ENCODE measurements at regions not wholly inside any gene's neighbourhood (a gene's known extent, or its start where the extent isn't known, plus 50 kb on each side); places are given as distances from the start of the nearest gene placed in this dataset.

- DNase-seq: no peak
- no peaks in the 10 kb centered on the region for H3K27me3 ChIP-seq (ENCODE audit: control insufficient read depth, insufficient read depth, low read length)
- no peaks in the 10 kb centered on the region for H3K36me3 ChIP-seq (replicated peaks; ENCODE audit: control insufficient read depth, insufficient read depth, low read length)
- H3K4me3 ChIP-seq (ENCODE audit: insufficient read depth, low read depth, low read length): no peak overlapping the region
Observed at GRCh38 chr6:93105017-93105416, 314.3 kb downstream of the EPHA7 start.

DNA sequence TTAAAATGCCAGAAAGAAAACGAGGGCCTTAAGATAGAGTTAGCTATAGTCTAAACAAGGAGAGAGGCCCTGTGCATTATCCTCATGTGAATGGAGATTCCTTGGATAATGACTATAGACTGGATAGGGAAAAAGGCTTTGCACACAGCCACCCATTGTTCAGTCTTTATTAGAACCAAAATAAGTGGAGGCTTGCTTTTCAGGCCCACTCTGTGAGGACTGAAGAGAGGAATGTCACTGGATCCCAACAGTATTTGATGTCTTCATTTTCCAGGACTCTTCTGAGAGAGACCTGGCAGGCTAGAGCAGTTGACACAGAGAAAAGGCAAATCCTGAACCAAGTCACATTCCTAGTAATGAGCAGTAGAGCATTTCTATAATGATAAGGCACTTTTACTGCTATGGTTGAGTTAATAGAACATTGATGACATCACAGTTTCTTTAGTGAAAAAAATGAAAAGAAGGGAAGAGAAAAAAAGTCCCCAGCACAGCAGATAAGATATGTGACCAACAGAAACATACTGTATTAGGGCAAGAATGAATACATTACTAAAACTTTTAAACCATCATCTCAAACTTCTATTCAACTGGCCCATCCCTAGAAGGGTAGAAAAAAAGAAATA, 315.1 kb downstream of the EPHA7 start:
- Histone ChIP-seq H3K4me3 (ENCODE audit: insufficient read depth, low read depth, low read length) (no peak overlapping the region), H3K36me3 (replicated peaks; ENCODE audit: control insufficient read depth, insufficient read depth, low read length) (no peaks in the 10 kb centered on the region), H3K27me3 (ENCODE audit: control insufficient read depth, insufficient read depth, low read length) (no peaks in the 10 kb centered on the region)
- DNase-seq: no peak

GRCh38 chr6:93088621-93089501, 330.5 kb downstream of the EPHA7 start:
- Histone ChIP-seq H3K27me3 (ENCODE audit: control insufficient read depth, insufficient read depth, low read length) (no peaks in the 10 kb centered on the region), H3K4me3 (ENCODE audit: insufficient read depth, low read depth, low read length) (no peak overlapping the region), H3K36me3 (replicated peaks; ENCODE audit: control insufficient read depth, insufficient read depth, low read length) (no peaks in the 10 kb centered on the region)
- no peak for DNase-seq

GRCh38 chr6:93087606-93088005, 331.8 kb downstream of the EPHA7 start:
- Histone ChIP-seq H3K36me3 (replicated peaks; ENCODE audit: control insufficient read depth, insufficient read depth, low read length) (no peaks in the 10 kb centered on the region), H3K27me3 (ENCODE audit: control insufficient read depth, insufficient read depth, low read length) (no peaks in the 10 kb centered on the region), H3K4me3 (ENCODE audit: insufficient read depth, low read depth, low read length) (no peak overlapping the region)
- no peak for DNase-seq

- no peak for DNase-seq
- H3K27me3 ChIP-seq (ENCODE audit: control insufficient read depth, insufficient read depth, low read length): no peaks in the 10 kb centered on the region
- H3K36me3 ChIP-seq (replicated peaks; ENCODE audit: control insufficient read depth, insufficient read depth, low read length): no peaks in the 10 kb centered on the region
- no peak overlapping the region for H3K4me3 ChIP-seq (ENCODE audit: insufficient read depth, low read depth, low read length)
Observed at GRCh38 chr6:93086351-93086750, 333.0 kb downstream of the EPHA7 start.

DNA sequence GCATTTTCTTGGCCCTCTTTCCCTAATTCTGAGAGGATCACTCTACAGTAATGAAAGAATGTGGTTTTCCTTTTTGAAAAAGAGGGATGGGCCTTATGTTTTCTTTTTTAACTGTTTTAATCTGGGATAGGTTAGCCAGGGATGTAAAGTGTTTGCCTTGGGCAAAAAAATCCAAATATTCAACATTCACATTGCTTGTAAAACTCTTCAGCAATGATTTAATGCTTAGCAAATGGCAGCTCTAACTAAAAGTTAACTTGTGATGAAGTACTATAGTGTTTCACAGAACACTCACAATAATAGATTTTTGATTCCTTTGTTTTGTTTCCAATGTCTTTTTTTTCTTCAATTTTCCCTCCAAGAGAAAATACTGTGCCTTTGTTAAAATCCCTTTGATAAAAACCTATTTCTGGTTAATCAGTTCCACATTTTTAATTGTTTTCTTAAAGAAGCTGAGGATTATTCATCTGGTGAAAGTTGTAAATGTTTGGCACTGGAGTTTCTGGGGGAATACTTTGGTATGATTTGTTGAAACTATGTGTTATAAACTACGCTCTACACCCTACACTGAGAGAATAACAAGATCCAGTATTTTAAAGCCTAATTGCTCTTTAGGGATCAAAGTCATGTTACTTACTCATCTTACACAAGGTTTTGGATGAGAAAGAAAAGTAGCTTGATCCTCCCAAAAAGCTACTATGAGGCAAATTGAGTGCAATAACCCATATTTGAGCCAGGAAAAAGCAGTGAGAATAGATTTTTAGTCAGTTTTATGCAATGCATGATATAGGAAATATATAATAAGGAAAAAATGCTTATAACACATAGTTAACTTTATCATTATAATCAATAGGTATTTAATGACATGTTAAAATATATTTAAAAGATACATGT, 335.8 kb downstream of the EPHA7 start:
- Histone ChIP-seq H3K4me3 (ENCODE audit: insufficient read depth, low read depth, low read length) (no peak overlapping the region), H3K36me3 (replicated peaks; ENCODE audit: control insufficient read depth, insufficient read depth, low read length) (no peaks in the 10 kb centered on the region), H3K27me3 (ENCODE audit: control insufficient read depth, insufficient read depth, low read length) (peaks cover 6% of the 10 kb centered on the region)
- DNase-seq: no peak

DNA sequence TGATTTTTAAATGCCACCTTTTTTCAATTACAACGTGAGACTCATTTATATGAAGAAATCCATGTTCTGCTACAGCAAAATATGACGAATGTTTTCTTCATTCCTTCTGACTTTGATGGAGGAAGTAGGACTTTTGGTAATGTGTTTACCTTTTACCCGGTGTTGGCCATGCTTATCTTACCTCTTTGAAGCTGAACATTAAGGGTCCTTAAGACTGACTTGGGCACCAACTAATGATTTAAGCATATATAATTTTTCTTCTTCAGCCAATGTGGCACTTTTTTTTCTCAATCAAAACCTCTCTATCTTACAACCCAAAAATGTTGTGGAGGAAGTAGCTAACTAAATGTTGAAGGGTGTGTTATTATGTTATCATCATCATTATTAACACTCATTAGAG, 337.5 kb downstream of the EPHA7 start:
- Histone ChIP-seq H3K4me3 (ENCODE audit: insufficient read depth, low read depth, low read length) (no peak overlapping the region), H3K36me3 (replicated peaks; ENCODE audit: control insufficient read depth, insufficient read depth, low read length) (no peaks in the 10 kb centered on the region), H3K27me3 (ENCODE audit: control insufficient read depth, insufficient read depth, low read length) (peaks cover 6% of the 10 kb centered on the region)
- no peak for DNase-seq

DNA sequence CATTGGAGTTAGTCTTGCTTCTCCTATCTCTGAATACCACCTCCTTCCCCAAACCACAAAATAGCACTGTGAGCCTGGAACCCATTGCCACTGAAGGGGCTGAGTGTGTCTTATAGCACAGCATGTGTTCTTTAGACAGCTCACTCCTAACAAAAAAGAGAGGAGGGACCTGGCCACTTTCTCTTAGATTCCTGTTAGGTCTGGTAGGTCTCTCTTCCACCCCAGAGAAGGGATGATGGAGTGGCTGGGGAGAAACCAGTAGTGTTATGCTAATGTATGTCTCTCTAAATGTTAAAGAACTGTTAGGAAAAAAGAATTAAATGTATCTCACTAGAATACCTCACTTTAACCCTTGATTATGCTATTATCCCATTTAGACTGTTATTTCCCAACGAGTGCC, 340.3 kb downstream of the EPHA7 start:
- Histone ChIP-seq H3K36me3 (replicated peaks; ENCODE audit: control insufficient read depth, insufficient read depth, low read length) (no peaks in the 10 kb centered on the region), H3K27me3 (ENCODE audit: control insufficient read depth, insufficient read depth, low read length) (peaks cover 6% of the 10 kb centered on the region), H3K4me3 (ENCODE audit: insufficient read depth, low read depth, low read length) (no peak overlapping the region)
- peak; percentile 7 for DNase-seq

GRCh38 chr6:93073811-93074210, 345.5 kb downstream of the EPHA7 start:
- no peaks in the 10 kb centered on the region for H3K36me3 ChIP-seq (replicated peaks; ENCODE audit: control insufficient read depth, insufficient read depth, low read length)
- H3K27me3 ChIP-seq (ENCODE audit: control insufficient read depth, insufficient read depth, low read length): no peaks in the 10 kb centered on the region
- H3K4me3 ChIP-seq (ENCODE audit: insufficient read depth, low read depth, low read length): no peak overlapping the region
- DNase-seq: no peak

- Histone ChIP-seq H3K36me3 (replicated peaks; ENCODE audit: control insufficient read depth, insufficient read depth, low read length) (no peaks in the 10 kb centered on the region), H3K27me3 (ENCODE audit: control insufficient read depth, insufficient read depth, low read length) (no peaks in the 10 kb centered on the region), H3K4me3 (ENCODE audit: insufficient read depth, low read depth, low read length) (no peak overlapping the region)
- DNase-seq: no peak
Observed at GRCh38 chr6:93069856-93070255, 349.5 kb downstream of the EPHA7 start.

- no peak overlapping the region for H3K4me3 ChIP-seq (ENCODE audit: insufficient read depth, low read depth, low read length)
- no peak for DNase-seq
- no peaks in the 10 kb centered on the region for H3K36me3 ChIP-seq (replicated peaks; ENCODE audit: control insufficient read depth, insufficient read depth, low read length)
- H3K27me3 ChIP-seq (ENCODE audit: control insufficient read depth, insufficient read depth, low read length): no peaks in the 10 kb centered on the region
Observed at GRCh38 chr6:93059911-93060310, 359.4 kb downstream of the EPHA7 start.

DNA sequence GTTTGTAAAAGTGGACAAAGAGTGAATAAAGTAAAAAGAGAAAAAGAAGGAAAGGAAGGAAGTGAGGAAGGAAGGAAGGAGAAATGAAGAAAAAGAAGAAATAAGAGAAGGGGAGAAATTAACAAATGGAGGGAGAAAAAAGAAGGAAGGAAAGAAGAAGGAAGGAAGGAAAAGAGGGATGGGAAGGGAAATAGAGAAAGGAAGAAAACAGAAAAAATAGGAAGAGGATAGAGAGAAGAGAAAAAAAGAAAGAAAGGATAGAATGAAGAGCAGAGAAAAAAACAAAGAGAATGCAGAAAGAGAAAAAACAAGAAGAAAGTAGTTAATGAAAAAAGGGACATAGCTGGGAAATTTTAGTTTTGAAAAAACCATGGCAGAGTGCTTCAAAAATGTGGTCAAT, 361.8 kb downstream of the EPHA7 start:
- Histone ChIP-seq H3K27me3 (ENCODE audit: control insufficient read depth, insufficient read depth, low read length) (no peaks in the 10 kb centered on the region), H3K36me3 (replicated peaks; ENCODE audit: control insufficient read depth, insufficient read depth, low read length) (no peaks in the 10 kb centered on the region), H3K4me3 (ENCODE audit: insufficient read depth, low read depth, low read length) (no peak overlapping the region)
- no peak for DNase-seq

DNA sequence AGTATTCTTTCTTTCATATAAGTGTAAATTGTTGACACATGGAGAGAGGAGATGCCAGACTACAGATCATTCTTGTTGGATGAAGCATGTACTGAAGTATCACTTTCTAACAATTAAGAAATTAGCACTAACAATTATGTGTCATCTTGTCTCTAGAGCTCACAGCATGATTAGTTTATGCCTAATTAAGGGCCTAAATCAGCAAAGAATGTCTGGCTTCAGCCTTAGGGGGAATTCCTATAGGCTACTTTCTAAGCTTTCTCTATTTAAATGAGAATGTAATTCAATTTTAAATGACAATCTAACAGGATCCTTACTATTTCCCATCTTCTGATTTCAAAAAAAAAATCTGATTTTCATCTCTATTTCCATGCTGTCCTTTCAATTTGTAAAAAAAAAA, 371.0 kb downstream of the EPHA7 start:
- Histone ChIP-seq H3K4me3 (ENCODE audit: insufficient read depth, low read depth, low read length) (no peak overlapping the region), H3K27me3 (ENCODE audit: control insufficient read depth, insufficient read depth, low read length) (no peaks in the 10 kb centered on the region), H3K36me3 (replicated peaks; ENCODE audit: control insufficient read depth, insufficient read depth, low read length) (no peaks in the 10 kb centered on the region)
- DNase-seq: peak; percentile 4

DNA sequence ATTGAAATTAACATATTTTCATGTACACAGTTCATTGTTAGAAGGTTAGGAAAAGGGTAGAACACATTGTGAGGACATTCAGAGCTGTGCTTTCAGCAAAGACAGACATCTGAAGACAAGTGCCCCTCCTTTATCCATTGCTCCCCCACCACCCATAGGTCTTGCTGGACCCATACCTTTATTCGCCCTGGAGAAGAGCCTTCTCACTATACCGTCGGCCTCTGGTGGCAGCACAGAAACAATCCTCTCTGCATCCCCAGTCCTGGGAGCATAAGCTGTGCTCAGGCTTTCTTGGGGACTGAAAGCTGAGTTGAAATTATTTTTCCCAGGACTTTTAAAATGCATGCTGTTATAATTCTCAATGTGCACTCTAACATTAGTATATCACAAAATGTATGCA, 372.3 kb downstream of the EPHA7 start:
- DNase-seq: no peak
- Histone ChIP-seq H3K4me3 (ENCODE audit: insufficient read depth, low read depth, low read length) (no peak overlapping the region), H3K36me3 (replicated peaks; ENCODE audit: control insufficient read depth, insufficient read depth, low read length) (no peaks in the 10 kb centered on the region), H3K27me3 (ENCODE audit: control insufficient read depth, insufficient read depth, low read length) (no peaks in the 10 kb centered on the region)

GRCh38 chr6:93045156-93045555, 374.2 kb downstream of the EPHA7 start:
- H3K4me3 ChIP-seq (ENCODE audit: insufficient read depth, low read depth, low read length): no peak overlapping the region

More at GRCh38 chr6:93045156-93045555, 374.2 kb downstream of the EPHA7 start:
- H3K36me3 ChIP-seq (replicated peaks; ENCODE audit: control insufficient read depth, insufficient read depth, low read length): no peaks in the 10 kb centered on the region
- H3K27me3 ChIP-seq (ENCODE audit: control insufficient read depth, insufficient read depth, low read length): no peaks in the 10 kb centered on the region
- DNase-seq: no peak
